GM12891 (cell line): ENCODE measurements at regions not wholly inside any gene's neighbourhood (a gene's known extent, or its start where the extent isn't known, plus 50 kb on each side); places are given as distances from the start of the nearest gene placed in this dataset.
"Not testable (repeated sequence)": the region's sequence is repeated elsewhere in the genome, so short reads cannot be mapped to it uniquely, and the experiment has no call there.

Experiments used
- DNase-seq: peaks from one replicate; pipeline ENCODE4 v3.0.0; 2011; ENCODE audit warnings: low spot score; ENCODE audit not compliant: insufficient read length
- FAIRE-seq: peaks from 2 replicates; lab custom pipeline; 2011; peaks lifted over from hg19 to GRCh38; lab: Jason Lieb, UNC
- PAX5 ChIP-seq: IDR thresholded peaks from 2 replicates; pipeline ENCODE4 v1.6.1; 2011; ENCODE audit warnings: low read length, moderate library complexity, mild to moderate bottlenecking; ENCODE audit not compliant: insufficient read depth, severe bottlenecking
- POLR2A ChIP-seq: IDR thresholded peaks from 2 replicates; pipeline ENCODE4 v1.6.1; 2011; ENCODE audit warnings: low read depth, low read length, control low read depth
- POLR2AphosphoS5 ChIP-seq: IDR thresholded peaks from 2 replicates; pipeline ENCODE4 v1.6.1; 2011; ENCODE audit warnings: low read depth, low read length, control low read depth
- POU2F2 ChIP-seq: IDR thresholded peaks from 2 replicates; pipeline ENCODE4 v1.6.1; 2011; ENCODE audit warnings: low read depth, mild to moderate bottlenecking, control low read depth, low read length, moderate library complexity
- SPI1 ChIP-seq: IDR thresholded peaks from 2 replicates; pipeline ENCODE4 v1.6.1; 2011; ENCODE audit warnings: low read depth, low read length, control low read depth
- TAF1 ChIP-seq: IDR thresholded peaks from 2 replicates; pipeline ENCODE4 v1.6.1; 2011; ENCODE audit warnings: low read depth, low read length, control low read depth

DNA sequence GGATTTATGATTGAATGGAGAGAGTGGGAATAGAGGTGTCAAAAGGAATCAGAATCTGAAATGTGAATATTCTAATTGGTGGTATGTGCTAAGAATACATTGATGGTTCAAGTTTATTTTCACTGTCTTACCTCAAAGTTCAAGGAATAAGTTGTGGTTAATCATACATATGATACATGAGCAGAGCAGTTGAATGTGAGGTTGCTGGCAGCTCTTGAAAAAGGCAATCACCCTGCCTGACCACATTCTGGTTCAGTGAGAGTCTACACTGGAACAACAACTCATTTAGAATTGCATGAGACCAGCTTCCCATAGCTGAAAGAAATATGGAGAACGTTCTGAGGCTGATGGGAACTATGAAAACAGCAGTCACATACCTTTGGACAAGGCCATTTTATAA, 68.3 kb upstream of the ARHGAP29 start:
- no peak for DNase-seq
- no peak for FAIRE-seq
- no peak for TF ChIP-seq POLR2AphosphoS5
- TF ChIP-seq POLR2A = no peak
- no peak for TF ChIP-seq PAX5
- no peak for TF ChIP-seq TAF1
- TF ChIP-seq SPI1 = no peak
- no peak for TF ChIP-seq POU2F2

DNA sequence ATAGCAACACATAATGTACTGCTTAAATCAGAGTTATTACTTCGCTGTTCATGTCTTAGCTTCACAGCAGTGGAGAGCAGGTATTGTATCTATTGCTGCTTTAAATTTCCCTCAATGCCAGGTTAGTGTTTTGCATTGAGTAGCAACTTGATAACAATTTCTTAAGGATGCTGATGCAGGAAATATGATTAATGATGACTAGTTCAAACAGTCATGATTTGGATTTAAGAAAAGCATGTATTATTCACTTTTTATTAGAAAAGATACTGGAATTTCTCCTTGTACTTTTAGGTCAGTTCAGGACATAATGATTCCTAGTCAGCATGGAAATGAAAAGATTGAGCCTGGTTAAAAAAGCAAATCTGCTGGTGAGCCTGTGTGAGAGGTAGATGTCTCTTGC, 67.2 kb upstream of the ARHGAP29 start:
- FAIRE-seq = no peak
- DNase-seq = no peak
- TF ChIP-seq SPI1 = no peak
- TF ChIP-seq PAX5 = no peak

DNA sequence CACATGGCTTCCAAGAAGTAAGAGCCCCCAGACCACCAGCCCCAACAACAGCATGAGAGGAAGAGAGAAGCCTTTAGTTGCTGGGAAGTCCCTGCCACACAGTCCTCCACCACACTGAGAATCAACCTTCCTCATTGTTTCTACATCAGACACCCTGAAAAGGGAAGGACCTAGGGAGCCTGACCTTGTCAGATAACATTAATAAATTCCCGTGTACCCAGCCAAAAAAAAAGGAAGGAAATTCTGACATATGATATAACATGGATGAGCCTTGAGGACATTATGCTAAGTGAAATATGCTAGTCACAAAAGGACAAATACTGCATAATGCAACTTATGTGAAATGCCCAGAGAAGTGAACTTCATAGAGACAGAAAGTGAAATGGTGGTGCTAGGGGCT, 65.6 kb upstream of the ARHGAP29 start:
- TF ChIP-seq SPI1 (no peak), POLR2A (no peak), POU2F2 (no peak), TAF1 (no peak), POLR2AphosphoS5 (no peak), PAX5 (no peak)
- no peak for DNase-seq
- no peak for FAIRE-seq

DNA sequence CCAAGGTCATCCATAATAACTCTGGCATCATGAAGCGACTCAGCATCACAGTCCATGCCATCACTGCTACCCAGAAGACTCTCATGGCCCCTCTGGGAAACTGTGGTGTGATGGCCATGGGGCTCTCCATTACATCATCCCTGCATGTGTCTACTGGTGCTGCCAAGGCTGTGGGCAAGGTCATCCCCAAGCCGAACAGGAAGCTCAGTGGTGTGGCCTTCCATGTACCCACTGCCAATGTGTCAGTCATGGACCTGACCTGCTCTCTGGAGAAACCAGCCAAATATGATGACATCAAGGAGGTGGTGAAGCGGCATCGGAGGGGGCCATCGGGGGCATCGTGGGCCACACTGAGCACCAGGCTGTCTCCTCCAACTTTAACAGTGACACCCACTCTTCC, 65.1 kb upstream of the ARHGAP29 start:
- DNase-seq (no peak), FAIRE-seq (no peak)
- TF ChIP-seq TAF1 = no peak
- TF ChIP-seq POLR2AphosphoS5 = no peak
- no peak for TF ChIP-seq POU2F2
- no peak for TF ChIP-seq PAX5
- TF ChIP-seq POLR2A = no peak
- no peak for TF ChIP-seq SPI1

DNA sequence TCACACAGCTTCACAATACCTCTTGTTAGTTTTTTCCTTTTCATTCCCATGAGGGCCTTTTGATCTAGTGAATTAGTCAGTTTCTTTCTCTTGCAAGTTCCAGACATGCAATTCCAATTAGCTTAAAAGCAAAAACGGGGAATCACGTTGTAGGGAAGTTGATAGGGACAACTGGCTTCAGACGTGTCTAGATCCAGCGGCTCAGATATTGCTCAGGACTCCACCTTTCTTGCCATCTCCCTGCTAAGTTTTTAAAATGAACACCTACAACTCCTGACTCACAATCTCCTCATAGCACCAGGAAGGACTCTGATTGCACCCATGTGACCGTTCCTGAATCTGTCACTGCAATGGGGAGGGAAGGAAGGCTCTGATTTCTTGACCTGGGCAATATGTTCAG, 63.8 kb upstream of the ARHGAP29 start:
- DNase-seq (no peak), FAIRE-seq (no peak)
- TF ChIP-seq TAF1 (no peak), POLR2A (no peak), SPI1 (no peak), POLR2AphosphoS5 (no peak), PAX5 (no peak), POU2F2 (no peak)

DNA sequence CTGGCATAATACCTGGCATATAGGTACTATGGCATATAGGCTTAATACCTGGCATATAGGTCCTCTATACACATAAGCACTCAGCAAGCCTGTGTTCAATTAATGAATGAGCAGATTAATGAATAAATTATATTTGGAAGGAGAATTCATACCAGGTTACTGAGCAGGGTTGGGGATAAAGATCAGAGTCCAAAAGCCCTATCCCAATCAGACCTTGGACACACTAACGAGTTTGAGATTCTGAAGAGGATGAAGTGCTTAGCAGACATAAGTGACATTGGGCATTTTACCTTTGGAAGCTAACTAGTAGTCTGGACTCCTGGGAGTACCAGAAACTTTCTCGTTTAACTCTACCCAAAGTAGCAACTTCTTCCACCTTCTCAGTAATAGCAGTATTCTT, 63.3 kb upstream of the ARHGAP29 start:
- TF ChIP-seq SPI1 = no peak
- TF ChIP-seq POLR2AphosphoS5 = no peak
- no peak for TF ChIP-seq POLR2A
- TF ChIP-seq POU2F2 = no peak
- TF ChIP-seq PAX5 = no peak
- no peak for TF ChIP-seq TAF1
- FAIRE-seq (no peak), DNase-seq (no peak)

DNA sequence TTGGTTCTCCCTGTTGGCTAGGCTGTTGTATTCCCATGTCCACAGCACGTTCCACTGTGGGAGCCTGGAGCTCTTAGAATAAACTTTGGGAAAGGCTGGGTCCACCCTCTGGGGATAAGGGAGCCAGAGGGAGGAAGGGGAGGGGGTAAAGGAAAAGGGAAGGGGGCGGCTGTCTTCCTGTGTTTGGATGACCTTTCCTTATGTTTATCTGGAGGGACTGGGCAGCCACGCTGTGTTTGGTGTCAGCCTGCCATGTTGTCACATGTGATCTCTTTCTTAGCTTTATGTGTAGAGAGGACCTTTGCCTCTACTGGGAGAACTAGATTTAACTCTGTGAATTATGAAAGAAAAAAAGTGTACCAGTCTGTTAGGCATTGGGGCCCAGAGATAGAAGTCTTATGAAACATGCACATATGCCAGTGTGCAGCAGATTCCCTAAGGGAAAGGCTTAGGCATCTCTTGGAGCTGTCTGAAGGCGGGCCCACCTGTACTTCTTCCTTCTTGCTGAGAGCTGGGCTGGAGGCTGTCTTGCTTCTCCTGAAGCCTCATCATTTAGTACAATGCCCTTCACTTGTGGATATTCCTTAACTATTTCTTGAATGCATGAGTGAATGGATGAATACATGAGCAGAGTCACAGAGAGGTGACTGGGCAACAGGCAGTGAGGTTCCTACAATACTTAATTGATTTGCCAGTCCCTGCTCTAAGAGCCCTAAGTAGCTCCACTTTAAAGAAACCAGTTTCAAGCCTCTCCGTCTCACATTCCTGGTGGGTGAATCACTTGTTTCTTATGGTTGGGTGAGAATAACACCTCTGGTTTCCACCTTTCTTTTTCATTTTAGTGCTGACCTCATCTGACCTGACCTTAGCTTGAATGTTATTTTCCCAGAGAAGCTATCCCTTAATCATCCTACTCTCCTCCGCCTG, 62.5 kb upstream of the ARHGAP29 start:
- FAIRE-seq = no peak
- DNase-seq = no peak
- no peak for TF ChIP-seq PAX5
- no peak for TF ChIP-seq TAF1
- no peak for TF ChIP-seq SPI1
- TF ChIP-seq POLR2A = no peak
- no peak for TF ChIP-seq POLR2AphosphoS5
- no peak for TF ChIP-seq POU2F2

DNA sequence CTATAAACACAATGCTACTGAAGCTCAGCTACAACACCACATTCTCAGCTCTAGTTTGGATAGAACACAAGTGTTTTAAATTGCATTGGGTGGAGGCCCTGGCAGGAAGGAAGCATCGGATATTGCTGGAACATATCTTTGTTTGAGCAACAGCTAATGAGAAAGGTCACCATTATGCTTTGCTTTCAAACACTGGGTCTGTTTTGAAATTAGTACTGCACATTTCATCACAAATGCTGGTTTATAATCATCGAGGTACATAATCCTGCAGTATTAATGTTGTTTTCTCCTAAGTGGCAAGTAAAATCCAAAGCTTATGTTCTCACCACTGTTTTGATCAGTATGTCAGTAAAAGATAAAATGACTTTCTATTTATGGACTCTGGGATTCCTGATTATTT, 61.5 kb upstream of the ARHGAP29 start:
- DNase-seq = no peak
- TF ChIP-seq POU2F2 = no peak
- no peak for TF ChIP-seq POLR2A
- TF ChIP-seq SPI1 = no peak
- no peak for TF ChIP-seq TAF1
- no peak for TF ChIP-seq POLR2AphosphoS5
- no peak for TF ChIP-seq PAX5

DNA sequence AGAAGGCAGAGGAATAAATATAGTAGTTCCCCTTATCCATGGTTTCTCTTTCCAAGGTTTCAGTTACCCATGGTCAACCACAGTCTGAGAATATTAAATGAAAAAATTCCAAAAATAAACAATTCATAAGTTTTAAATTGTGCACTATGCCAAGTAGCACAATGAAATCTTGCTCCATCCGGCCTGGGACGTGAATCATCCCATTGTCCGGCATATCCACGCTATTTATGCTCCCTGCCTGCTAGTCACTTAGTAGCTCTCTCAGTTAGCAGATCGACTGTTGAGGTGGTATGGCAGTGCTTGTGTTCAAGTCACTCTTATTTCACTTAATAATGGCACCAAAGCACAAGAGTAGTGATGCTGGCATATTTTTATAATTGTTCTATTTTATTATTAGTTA, 58.6 kb upstream of the ARHGAP29 start:
- TF ChIP-seq SPI1 = no peak
- no peak for TF ChIP-seq POLR2A
- no peak for TF ChIP-seq TAF1
- no peak for TF ChIP-seq POLR2AphosphoS5
- TF ChIP-seq PAX5 = no peak
- TF ChIP-seq POU2F2 = no peak
- FAIRE-seq (no peak), DNase-seq (no peak)

More for the DNA sequence above, 61.5 kb upstream of the ARHGAP29 start:
- FAIRE-seq = no peak

DNA sequence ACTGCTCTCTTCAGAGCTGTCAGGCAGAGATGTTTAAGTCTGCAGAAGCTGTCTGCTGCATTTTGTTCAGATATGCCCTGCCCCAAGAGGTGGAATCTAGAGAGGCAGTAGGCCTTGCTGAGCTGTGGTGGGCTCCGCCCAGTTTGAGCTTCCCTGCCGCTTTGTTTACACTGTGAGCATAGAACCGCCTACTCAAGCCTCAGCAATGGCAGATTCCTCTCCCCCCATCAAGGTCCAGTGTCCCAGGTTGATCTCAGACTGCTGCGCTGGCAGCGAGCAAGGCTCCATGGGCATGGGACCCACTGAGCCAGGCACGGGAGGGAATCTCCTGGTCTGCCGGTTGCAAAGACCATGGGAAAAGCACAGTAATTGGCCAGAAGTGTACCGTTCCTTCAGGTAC, 55.6 kb upstream of the ARHGAP29 start:
- not testable (repeated sequence) for FAIRE-seq

DNA sequence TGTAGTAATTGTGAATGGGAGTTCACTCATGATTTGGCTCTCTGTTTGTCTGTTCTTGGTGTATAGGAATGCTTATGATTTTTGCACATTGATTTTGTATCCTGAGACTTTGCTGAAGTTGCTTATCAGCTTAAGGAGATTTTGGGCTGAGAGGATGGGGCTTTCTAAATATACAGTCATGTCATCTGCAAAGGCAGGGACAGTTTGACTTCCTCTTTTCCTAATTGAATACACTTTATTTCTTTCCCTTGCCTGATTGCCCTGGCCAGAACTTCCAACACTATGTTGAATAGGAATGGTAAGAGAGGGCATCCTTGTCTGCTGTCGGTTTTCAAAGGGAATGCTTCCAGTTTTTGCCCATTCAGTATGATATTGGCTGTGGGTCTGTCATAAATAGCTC, 51.9 kb upstream of the ARHGAP29 start:
- DNase-seq, FAIRE-seq: not testable (repeated sequence)

More for the DNA sequence above, 55.6 kb upstream of the ARHGAP29 start:
- not testable (repeated sequence) for DNase-seq
